Naive B cell (primary cell): ENCODE measurements at regions not wholly inside any gene's neighbourhood (a gene's known extent, or its start where the extent isn't known, plus 50 kb on each side); places are given as distances from the start of the nearest gene placed in this dataset.
A peak's percentile ranks its signal among the peaks of the same experiment; 100 is the strongest.

Source experiments
- ATAC-seq, 2 donors: fragments of 150-1000 bp; cut with Tn5 transposase; 2 replicates each; pipeline ENCODE4 v1.10.0; 2021; ENCODE audit warnings: low read depth in 2 of 2, mild to moderate bottlenecking in 2 of 2, moderate library complexity in 2 of 2
- DNase-seq: peaks from one replicate; pipeline ENCODE4 v3.0.0; 2022
- H3K27ac Mint-ChIP-seq, 6 donors: one replicate each; pipeline ENCODE4 v1.8.0; 2020 to 2022; ENCODE audit warnings: mild to moderate bottlenecking in 6 of 6, mixed read lengths in 6 of 6, moderate library complexity in 5 of 6, inconsistent platforms in 2 of 6
- H3K27me3 Mint-ChIP-seq, 3 donors: one replicate each; pipeline ENCODE4 v1.8.0; 2021 to 2022; ENCODE audit warnings: mixed read lengths in 3 of 3, mild to moderate bottlenecking in 1 of 3
- H3K36me3 Mint-ChIP-seq, 2 donors: one replicate each; pipeline ENCODE4 v1.8.0; 2020 to 2022; ENCODE audit warnings: mixed read lengths in 2 of 2, inconsistent platforms in 1 of 2, mild to moderate bottlenecking in 1 of 2
- H3K4me1 Mint-ChIP-seq, 3 donors: one replicate each; pipeline ENCODE4 v1.8.0; 2020 to 2022; ENCODE audit warnings: mixed read lengths in 3 of 3, inconsistent platforms in 1 of 3, mild to moderate bottlenecking in 1 of 3, moderate library complexity in 1 of 3
- H3K4me3 Mint-ChIP-seq, 8 donors: one replicate each; pipeline ENCODE4 v1.8.0; 2020 to 2022; ENCODE audit warnings: mild to moderate bottlenecking in 8 of 8, mixed read lengths in 8 of 8, moderate library complexity in 8 of 8, inconsistent platforms in 2 of 8
- H3K9me3 Mint-ChIP-seq, 7 donors: one replicate each; pipeline ENCODE4 v1.8.0; 2020 to 2022; ENCODE audit warnings: mixed read lengths in 7 of 7, mild to moderate bottlenecking in 5 of 7, inconsistent platforms in 2 of 7, moderate library complexity in 1 of 7

DNA sequence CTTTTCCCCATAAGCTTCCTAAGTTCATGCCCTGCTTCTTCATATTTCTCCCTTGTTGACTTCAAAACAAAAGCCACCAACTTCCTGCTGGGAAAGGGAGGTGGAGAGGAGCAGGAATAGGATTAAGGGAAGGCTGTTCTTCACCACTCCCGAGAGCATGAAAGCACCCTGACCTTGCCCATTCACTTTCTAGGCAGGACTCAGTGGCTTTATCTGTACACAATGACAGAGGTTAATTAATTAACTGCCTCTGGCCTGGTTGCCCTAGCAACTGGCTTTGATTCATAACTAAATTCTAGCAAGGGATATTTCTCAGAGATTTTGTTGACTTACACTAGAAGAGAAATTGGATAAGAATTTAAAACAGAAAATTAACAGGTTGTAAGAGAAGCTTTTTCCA is 396.8 kb downstream of the RPS29 start:
- Mint-ChIP-seq H3K4me3 (no peak overlapping the region), H3K27ac (no peak overlapping the region), H3K36me3 (no peaks in the 10 kb centered on the region), H3K9me3 (peaks cover 0 to 2% (median 0%) of the 10 kb centered on the region in 7 donors), H3K4me1 (peaks cover 10 to 18% (median 13%) of the 10 kb centered on the region in 3 donors), H3K27me3 (peaks cover 0 to 15% (median 14%) of the 10 kb centered on the region in 3 donors)
- DNase-seq (no peak), ATAC-seq (no peak)

DNA sequence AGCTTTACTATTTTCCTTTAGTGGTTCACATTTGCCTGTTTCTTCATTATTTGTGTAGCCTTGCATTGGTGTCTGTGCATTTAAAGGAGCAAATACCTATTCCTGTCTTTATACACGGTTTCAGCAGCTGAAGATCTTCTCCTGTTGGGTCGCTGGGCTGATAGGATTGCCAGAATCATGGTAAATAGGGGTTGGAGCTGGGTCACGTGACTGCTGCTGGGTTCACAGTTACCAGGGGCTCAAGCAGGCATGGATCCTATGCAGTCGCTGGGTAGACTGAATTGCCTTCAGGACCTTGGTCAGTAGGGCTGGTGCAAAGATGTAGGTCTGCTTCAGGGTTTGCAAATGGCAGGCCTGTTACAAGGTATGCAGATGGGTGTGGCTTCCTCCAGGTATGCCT is 398.4 kb downstream of the RPS29 start:
- no peak for DNase-seq
- Mint-ChIP-seq H3K27ac (peak overlapping the region in 1 of 6 donors; percentile 46), H3K27me3 (peaks cover 0 to 15% (median 14%) of the 10 kb centered on the region in 3 donors), H3K4me1 (peaks cover 0 to 3% (median 0%) of the 10 kb centered on the region in 3 donors), H3K9me3 (no peaks in the 10 kb centered on the region), H3K4me3 (no peak overlapping the region), H3K36me3 (no peaks in the 10 kb centered on the region)
- no peak for ATAC-seq

DNA sequence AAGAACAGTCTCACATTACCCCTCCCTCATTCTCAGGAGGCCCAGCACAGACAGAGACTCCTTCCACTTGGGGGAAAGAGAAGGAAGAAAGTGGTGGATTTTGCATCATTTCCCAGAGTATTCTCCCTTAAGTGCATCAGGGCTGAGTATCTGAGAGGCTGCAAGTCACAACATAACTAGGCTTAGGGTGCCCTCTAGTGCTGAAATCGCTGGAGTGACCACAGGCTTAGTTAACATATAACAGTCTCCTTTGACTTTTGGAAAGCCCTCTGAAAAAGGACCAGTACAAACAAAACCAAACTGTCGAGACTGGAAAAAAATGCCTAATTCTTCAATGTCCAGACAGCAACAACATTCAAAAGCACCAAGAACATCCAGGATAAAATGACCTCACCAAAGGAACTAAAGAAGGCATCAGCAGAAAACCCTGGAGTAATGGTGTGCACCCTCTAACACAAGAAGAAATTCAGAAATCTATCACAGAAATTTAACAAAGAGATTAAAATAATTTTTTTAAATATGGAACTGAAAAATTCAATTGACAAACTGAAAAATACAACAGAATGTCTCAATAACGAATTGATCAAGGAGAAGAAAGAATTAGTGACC is 412.3 kb downstream of the RPS29 start:
- DNase-seq (peak; percentile 58), ATAC-seq (peak; percentile 76 to 88)
- Mint-ChIP-seq H3K9me3 (no peaks in the 10 kb centered on the region), H3K4me1 (peaks cover 0 to 5% (median 0%) of the 10 kb centered on the region in 3 donors), H3K4me3 (no peak overlapping the region), H3K36me3 (no peaks in the 10 kb centered on the region), H3K27me3 (peaks cover 16 to 28% (median 22%) of the 10 kb centered on the region in 3 donors), H3K27ac (peak overlapping the region in 2 of 6 donors; percentile 44 to 79)

DNA sequence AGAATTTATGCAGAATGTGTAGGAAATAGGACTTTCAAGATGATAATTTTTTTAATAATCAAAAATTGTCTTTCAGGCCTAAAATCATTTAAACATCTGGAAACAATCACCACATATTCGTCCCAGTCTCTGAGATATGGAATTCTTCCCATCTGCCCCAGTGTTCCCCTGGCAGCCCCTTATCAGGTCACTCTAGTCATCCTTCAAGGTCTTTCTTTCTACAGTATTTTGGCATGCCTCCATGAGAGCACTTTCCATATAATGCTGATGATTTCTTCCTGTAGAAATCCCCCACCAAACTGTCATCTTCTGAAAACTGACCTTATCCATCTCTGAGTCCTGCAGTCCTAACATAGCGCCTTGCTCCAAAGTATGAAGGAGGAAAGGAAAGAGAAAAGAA is 422.1 kb downstream of the RPS29 start:
- no peak for DNase-seq
- Mint-ChIP-seq H3K9me3 (no peaks in the 10 kb centered on the region), H3K4me1 (peaks cover 12 to 27% (median 22%) of the 10 kb centered on the region in 3 donors), H3K27me3 (no peaks in the 10 kb centered on the region), H3K36me3 (no peaks in the 10 kb centered on the region), H3K27ac (no peak overlapping the region), H3K4me3 (peak overlapping the region in 1 of 8 donors; percentile 42)
- ATAC-seq = no peak

DNA sequence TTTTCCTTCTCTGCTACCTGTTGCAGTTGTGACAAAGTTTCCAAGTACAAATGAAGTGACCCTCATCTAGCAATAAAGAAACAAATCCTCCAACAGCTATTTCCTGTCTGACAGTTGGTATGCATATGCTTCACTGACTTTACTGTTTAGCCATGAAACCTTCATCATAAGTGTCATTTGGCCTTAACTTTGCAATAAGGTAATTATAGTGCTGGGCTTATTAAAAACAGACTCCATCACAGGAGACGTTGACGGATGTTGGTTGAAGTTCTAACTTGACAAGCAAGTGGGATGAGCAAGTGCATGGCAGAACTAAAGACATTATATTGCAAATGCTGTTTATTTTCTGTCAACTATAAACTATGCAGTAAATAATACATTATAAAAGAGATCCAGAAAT is 425.2 kb downstream of the RPS29 start:
- H3K27me3 Mint-ChIP-seq = no peaks in the 10 kb centered on the region
- H3K27ac Mint-ChIP-seq = no peak overlapping the region
- H3K9me3 Mint-ChIP-seq = no peaks in the 10 kb centered on the region
- H3K4me3 Mint-ChIP-seq = no peak overlapping the region
- ATAC-seq (no peak), DNase-seq (no peak)
- H3K4me1 Mint-ChIP-seq = peaks cover 14 to 32% (median 27%) of the 10 kb centered on the region in 3 donors
- H3K36me3 Mint-ChIP-seq = no peaks in the 10 kb centered on the region

DNA sequence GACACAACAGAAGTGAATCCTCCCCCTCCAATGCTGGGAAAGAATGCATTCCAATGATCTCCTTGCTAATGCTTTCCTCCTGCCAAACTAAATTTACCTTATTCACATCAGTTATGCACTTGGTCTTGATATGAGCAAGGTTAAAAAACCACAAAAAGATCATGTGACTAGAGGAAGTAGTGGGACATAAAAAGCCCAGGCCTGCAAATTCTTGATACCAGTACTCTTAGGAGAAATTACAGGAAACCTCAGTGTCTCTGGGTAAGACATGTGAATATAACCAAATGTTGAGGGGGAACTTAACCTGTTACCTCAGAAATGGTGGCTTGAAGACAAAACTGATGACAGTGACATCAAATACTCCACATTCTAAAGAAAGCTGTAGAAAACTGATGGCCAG is 427.1 kb downstream of the RPS29 start:
- Mint-ChIP-seq H3K27me3 (no peaks in the 10 kb centered on the region), H3K4me1 (peaks cover 14 to 32% (median 27%) of the 10 kb centered on the region in 3 donors), H3K4me3 (no peak overlapping the region), H3K9me3 (no peaks in the 10 kb centered on the region), H3K36me3 (no peaks in the 10 kb centered on the region), H3K27ac (peak overlapping the region in 1 of 6 donors; percentile 15)
- DNase-seq = no peak
- ATAC-seq = no peak

GRCh38 chr14:49139593-49139992 is 446.6 kb downstream of the RPS29 start:
- Mint-ChIP-seq H3K4me1 (no peaks in the 10 kb centered on the region), H3K27me3 (no peaks in the 10 kb centered on the region), H3K36me3 (no peaks in the 10 kb centered on the region), H3K4me3 (no peak overlapping the region), H3K9me3 (peaks cover 0 to 4% (median 0%) of the 10 kb centered on the region in 7 donors), H3K27ac (no peak overlapping the region)
- ATAC-seq (no peak), DNase-seq (no peak)

DNA sequence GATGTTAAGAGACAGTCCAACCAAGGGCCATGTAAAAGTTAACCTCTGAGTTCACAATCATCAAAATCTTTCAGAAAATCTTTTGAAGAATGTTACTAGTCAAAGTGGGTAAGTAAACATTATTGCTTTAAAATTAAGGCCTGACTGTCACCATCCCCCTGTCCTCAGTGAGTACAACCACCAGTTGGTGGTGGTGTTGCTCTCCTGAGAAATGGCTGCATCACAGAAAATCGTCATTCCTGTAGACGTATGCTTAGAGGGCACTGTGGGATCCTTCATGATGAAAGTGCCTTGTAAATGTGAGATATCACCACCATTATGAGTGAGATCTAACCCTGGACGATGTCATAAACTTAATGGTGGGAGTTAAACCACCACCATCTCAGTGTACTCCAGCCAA is 451.2 kb downstream of the RPS29 start:
- Mint-ChIP-seq H3K4me1 (no peaks in the 10 kb centered on the region), H3K4me3 (no peak overlapping the region), H3K36me3 (peaks cover 0 to 8% of the 10 kb centered on the region in 2 donors), H3K9me3 (peaks cover 0 to 12% (median 3%) of the 10 kb centered on the region in 7 donors), H3K27ac (no peak overlapping the region), H3K27me3 (no peaks in the 10 kb centered on the region)
- DNase-seq (no peak), ATAC-seq (no peak)

- ATAC-seq = no peak
- Mint-ChIP-seq H3K27me3 (no peaks in the 10 kb centered on the region), H3K27ac (no peak overlapping the region)
Measured at GRCh38 chr14:49121246-49121645, 464.9 kb downstream of the RPS29 start.

GRCh38 chr14:49114161-49114893 is 471.9 kb downstream of the RPS29 start:
- H3K9me3 Mint-ChIP-seq = peaks cover 0 to 5% (median 0%) of the 10 kb centered on the region in 7 donors
- H3K36me3 Mint-ChIP-seq = no peaks in the 10 kb centered on the region
- DNase-seq (no peak), ATAC-seq (no peak)
- no peak overlapping the region for H3K27ac Mint-ChIP-seq
- no peak overlapping the region for H3K4me3 Mint-ChIP-seq
- peaks cover 11 to 15% (median 12%) of the 10 kb centered on the region in 3 donors for H3K4me1 Mint-ChIP-seq
- H3K27me3 Mint-ChIP-seq = peaks cover 7 to 21% (median 18%) of the 10 kb centered on the region in 3 donors

More at GRCh38 chr14:49121246-49121645, 464.9 kb downstream of the RPS29 start:
- Mint-ChIP-seq H3K4me3 (no peak overlapping the region), H3K4me1 (peaks cover 0 to 5% (median 0%) of the 10 kb centered on the region in 3 donors), H3K9me3 (peaks cover 0 to 8% (median 4%) of the 10 kb centered on the region in 7 donors), H3K36me3 (no peaks in the 10 kb centered on the region)
- no peak for DNase-seq

DNA sequence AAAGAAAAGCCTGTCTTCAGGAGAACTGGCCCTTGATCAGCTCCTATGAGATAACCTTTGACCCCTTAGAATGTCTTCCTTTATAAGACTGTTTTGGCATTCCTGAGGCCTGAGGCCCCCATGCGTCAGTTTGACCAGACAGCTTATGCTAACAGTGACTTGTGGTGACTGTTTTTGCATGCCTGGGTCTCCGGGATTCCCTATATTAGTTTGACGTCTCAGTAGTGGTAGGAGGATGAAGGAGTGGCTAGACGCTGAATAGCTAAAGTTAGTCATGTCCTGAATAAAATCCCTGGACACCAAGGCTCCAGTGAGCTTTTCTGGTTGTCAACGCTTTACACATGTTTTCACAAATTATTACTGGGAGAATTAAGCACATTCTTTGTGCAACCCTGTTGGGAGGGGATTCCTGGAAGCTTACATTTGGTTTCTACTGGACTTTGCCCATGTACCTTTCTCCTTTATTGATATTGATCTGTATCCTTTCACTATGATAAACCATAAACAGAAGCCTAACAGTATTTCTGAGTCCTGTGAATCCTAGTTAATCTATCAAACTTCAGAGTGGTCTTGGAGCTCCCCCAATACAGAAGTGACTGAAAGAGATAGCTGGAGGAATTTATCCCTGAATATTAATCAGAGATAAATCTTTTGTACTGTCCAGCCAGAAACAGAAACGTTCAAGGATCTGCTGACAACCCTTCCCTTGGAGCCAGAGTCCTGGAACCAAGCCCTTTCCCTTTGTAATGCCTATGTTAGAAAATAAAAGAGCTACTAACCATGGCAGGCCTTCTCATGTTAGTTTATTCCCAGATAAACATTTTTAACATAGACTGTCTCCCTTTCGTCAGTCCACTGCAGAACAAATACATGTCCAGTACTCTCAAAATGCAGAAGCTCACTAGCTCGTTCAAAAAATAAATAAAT is 479.2 kb downstream of the RPS29 start:
- no peaks in the 10 kb centered on the region for H3K36me3 Mint-ChIP-seq
- no peak overlapping the region for H3K4me3 Mint-ChIP-seq
- H3K27ac Mint-ChIP-seq = peak overlapping the region in 2 of 6 donors; percentile 18 to 79
- DNase-seq (no peak), ATAC-seq (no peak)
- H3K9me3 Mint-ChIP-seq = peaks cover 0 to 4% (median 0%) of the 10 kb centered on the region in 7 donors
- peaks cover 4 to 7% (median 6%) of the 10 kb centered on the region in 3 donors for H3K4me1 Mint-ChIP-seq
- peaks cover 0 to 6% (median 0%) of the 10 kb centered on the region in 3 donors for H3K27me3 Mint-ChIP-seq

GRCh38 chr14:49105956-49106355 is 480.2 kb downstream of the RPS29 start:
- DNase-seq = no peak
- Mint-ChIP-seq H3K27ac (peak overlapping the region in 1 of 6 donors; percentile 1), H3K4me3 (no peak overlapping the region), H3K4me1 (peaks cover 0 to under 1% (median 0%) of the 10 kb centered on the region in 3 donors), H3K27me3 (peaks cover 0 to 4% (median 0%) of the 10 kb centered on the region in 3 donors), H3K9me3 (peaks cover 0 to 4% (median 0%) of the 10 kb centered on the region in 7 donors), H3K36me3 (no peaks in the 10 kb centered on the region)
- no peak for ATAC-seq

GRCh38 chr14:49105512-49105911 is 480.7 kb downstream of the RPS29 start:
- ATAC-seq = no peak
- Mint-ChIP-seq H3K27ac (peak overlapping the region in 1 of 6 donors; percentile 1), H3K4me1 (no peaks in the 10 kb centered on the region), H3K4me3 (no peak overlapping the region), H3K36me3 (no peaks in the 10 kb centered on the region), H3K27me3 (peaks cover 0 to 4% (median 0%) of the 10 kb centered on the region in 3 donors), H3K9me3 (peaks cover 0 to 4% (median 0%) of the 10 kb centered on the region in 7 donors)
- DNase-seq = no peak
